ENCODE measurements at regions not wholly inside any gene's neighbourhood (a gene's known extent, or its start where the extent isn't known, plus 50 kb on each side); places are given as distances from the start of the nearest gene placed in this dataset.

DNA sequence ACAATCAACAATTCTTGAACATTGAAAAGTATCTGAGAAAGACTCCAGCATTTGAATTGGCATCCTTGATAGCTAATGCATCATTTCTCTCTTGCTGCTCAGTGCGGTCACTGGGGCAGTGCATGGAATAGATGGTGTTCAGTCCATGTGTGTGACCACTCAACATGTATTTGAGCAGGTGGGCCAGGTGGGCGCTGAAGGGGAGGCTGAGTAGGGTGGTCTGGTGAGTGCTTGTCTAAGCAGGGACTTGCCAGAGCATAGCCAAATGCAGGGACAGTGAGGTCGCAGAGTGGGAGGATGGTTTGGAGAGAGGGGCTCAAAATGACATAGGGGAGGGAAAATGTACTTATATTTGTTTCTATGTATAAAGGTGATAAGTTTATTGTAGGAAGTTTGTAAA lies 409.0 kb downstream of the TMEM121 start:
- TF ChIP-seq, protein P1, sequence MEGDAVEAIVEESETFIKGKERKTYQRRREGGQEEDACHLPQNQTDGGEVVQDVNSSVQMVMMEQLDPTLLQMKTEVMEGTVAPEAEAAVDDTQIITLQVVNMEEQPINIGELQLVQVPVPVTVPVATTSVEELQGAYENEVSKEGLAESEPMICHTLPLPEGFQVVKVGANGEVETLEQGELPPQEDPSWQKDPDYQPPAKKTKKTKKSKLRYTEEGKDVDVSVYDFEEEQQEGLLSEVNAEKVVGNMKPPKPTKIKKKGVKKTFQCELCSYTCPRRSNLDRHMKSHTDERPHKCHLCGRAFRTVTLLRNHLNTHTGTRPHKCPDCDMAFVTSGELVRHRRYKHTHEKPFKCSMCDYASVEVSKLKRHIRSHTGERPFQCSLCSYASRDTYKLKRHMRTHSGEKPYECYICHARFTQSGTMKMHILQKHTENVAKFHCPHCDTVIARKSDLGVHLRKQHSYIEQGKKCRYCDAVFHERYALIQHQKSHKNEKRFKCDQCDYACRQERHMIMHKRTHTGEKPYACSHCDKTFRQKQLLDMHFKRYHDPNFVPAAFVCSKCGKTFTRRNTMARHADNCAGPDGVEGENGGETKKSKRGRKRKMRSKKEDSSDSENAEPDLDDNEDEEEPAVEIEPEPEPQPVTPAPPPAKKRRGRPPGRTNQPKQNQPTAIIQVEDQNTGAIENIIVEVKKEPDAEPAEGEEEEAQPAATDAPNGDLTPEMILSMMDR (IDR thresholded peaks at IDR 0.05): no peak
- TF ChIP-seq ZFX (IDR thresholded peaks at IDR 0.05; ENCODE audit: borderline replicate concordance): no peak

Data from 22Rv1 (cell line).